ENCODE measurements at regions not wholly inside any gene's neighbourhood (a gene's known extent, or its start where the extent isn't known, plus 50 kb on each side); places are given as distances from the start of the nearest gene placed in this dataset.

GRCh38 chr9:108196332-108197007 lies 659.3 kb downstream of the ACTL7B start:
- CTCF ChIA-PET = no interaction called here
- Histone ChIP-seq H3K36me3 (ENCODE audit: control insufficient read depth in 2 of 2, insufficient read depth in 1 of 2, low read length in 2 of 2) (no peaks in the 10 kb centered on the region), H3K4me3 (ENCODE audit: low read depth, low read length) (no peak overlapping the region), H3K4me1 (ENCODE audit: control insufficient read depth, insufficient read depth, low read length) (no peaks in the 10 kb centered on the region), H3K27ac (ENCODE audit: extremely low read depth, low read depth, low read length) (no peak overlapping the region), H3K9me3 (ENCODE audit: control insufficient read depth, insufficient read depth, low read depth, low read length) (no peaks in the 10 kb centered on the region)
- no peak for TF ChIP-seq INSM2 (tag by site-specific recombination; IDR thresholded peaks at IDR 0.05)
- no peak for TF ChIP-seq ZNF555 (tag by site-specific recombination; conservative IDR thresholded peaks at IDR 0.05)
- TF ChIP-seq SCRT1 (tag by site-specific recombination; IDR thresholded peaks at IDR 0.05; ENCODE audit: borderline replicate concordance) = no peak
- TF ChIP-seq, protein P1, sequence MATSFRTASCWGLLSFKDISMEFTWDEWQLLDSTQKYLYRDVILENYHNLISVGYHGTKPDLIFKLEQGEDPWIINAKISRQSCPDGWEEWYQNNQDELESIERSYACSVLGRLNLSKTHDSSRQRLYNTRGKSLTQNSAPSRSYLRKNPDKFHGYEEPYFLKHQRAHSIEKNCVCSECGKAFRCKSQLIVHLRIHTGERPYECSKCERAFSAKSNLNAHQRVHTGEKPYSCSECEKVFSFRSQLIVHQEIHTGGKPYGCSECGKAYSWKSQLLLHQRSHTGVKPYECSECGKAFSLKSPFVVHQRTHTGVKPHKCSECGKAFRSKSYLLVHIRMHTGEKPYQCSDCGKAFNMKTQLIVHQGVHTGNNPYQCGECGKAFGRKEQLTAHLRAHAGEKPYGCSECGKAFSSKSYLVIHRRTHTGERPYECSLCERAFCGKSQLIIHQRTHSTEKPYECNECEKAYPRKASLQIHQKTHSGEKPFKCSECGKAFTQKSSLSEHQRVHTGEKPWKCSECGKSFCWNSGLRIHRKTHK (tag by site-specific recombination; IDR thresholded peaks at IDR 0.05) = no peak
- no peak for TF ChIP-seq ZNF704 (tag by site-specific recombination; IDR thresholded peaks at IDR 0.05)
- TF ChIP-seq, protein P2, sequence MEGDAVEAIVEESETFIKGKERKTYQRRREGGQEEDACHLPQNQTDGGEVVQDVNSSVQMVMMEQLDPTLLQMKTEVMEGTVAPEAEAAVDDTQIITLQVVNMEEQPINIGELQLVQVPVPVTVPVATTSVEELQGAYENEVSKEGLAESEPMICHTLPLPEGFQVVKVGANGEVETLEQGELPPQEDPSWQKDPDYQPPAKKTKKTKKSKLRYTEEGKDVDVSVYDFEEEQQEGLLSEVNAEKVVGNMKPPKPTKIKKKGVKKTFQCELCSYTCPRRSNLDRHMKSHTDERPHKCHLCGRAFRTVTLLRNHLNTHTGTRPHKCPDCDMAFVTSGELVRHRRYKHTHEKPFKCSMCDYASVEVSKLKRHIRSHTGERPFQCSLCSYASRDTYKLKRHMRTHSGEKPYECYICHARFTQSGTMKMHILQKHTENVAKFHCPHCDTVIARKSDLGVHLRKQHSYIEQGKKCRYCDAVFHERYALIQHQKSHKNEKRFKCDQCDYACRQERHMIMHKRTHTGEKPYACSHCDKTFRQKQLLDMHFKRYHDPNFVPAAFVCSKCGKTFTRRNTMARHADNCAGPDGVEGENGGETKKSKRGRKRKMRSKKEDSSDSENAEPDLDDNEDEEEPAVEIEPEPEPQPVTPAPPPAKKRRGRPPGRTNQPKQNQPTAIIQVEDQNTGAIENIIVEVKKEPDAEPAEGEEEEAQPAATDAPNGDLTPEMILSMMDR (tag by site-specific recombination; IDR thresholded peaks at IDR 0.05) = no peak
- TF ChIP-seq ZNF654 (tag by site-specific recombination; IDR thresholded peaks at IDR 0.05; ENCODE audit: low read depth) = no peak
- no peak for TF ChIP-seq ZNF776 (tag by site-specific recombination; IDR thresholded peaks at IDR 0.05; ENCODE audit: borderline replicate concordance)
- TF ChIP-seq ZNF580 (tag by site-specific recombination; IDR thresholded peaks at IDR 0.05) = no peak
- no peak for TF ChIP-seq ZNF404 (tag by site-specific recombination; IDR thresholded peaks at IDR 0.05)
- POLR2A ChIA-PET = no interaction called here

- ChIA-PET CTCF (no interaction called here), POLR2A (interaction anchor here (0.6 kb wide), 1 partner anchor 153 kb away, joined by 8 read pairs; no protein-coding TSS in a partner anchor)
- H3K27ac ChIP-seq (ENCODE audit: extremely low read depth, low read depth, low read length) = no peak overlapping the region
- no peaks in the 10 kb centered on the region for H3K36me3 ChIP-seq (ENCODE audit: control insufficient read depth in 2 of 2, insufficient read depth in 1 of 2, low read length in 2 of 2)
- H3K9me3 ChIP-seq (ENCODE audit: control insufficient read depth, insufficient read depth, low read depth, low read length) = no peaks in the 10 kb centered on the region
- H3K4me1 ChIP-seq (ENCODE audit: control insufficient read depth, insufficient read depth, low read length) = no peaks in the 10 kb centered on the region
- TF ChIP-seq ZNF677 (tag by site-specific recombination; IDR thresholded peaks at IDR 0.05) (no peak), GLI2 (tag by site-specific recombination; IDR thresholded peaks at IDR 0.05; ENCODE audit: borderline replicate concordance, low read depth) (no peak), ZNF580 (tag by site-specific recombination; IDR thresholded peaks at IDR 0.05) (no peak), ZNF175 (tag by site-specific recombination; IDR thresholded peaks at IDR 0.05) (no peak)
- no peak overlapping the region for H3K4me3 ChIP-seq (ENCODE audit: low read depth, low read length)
Measured at GRCh38 chr9:108194154-108194553, 661.6 kb downstream of the ACTL7B start.
